HK-2 (cell line): ENCODE measurements at regions not wholly inside any gene's neighbourhood (a gene's known extent, or its start where the extent isn't known, plus 50 kb on each side); places are given as distances from the start of the nearest gene placed in this dataset.
A peak's percentile ranks its signal among the peaks of the same experiment; 100 is the strongest.
"Not testable (repeated sequence)": the region's sequence is repeated elsewhere in the genome, so short reads cannot be mapped to it uniquely, and the experiment has no call there.

Experiments used
- DNase-seq: peaks from one replicate; pipeline ENCODE4 v3.0.0-alpha.2; 2018; ENCODE audit not compliant: unreplicated experiment

GRCh38 chr7:81478664-81479063 lies 291.2 kb downstream of the HGF start:
- DNase-seq, result no peak

GRCh38 chr7:81478201-81478600 lies 291.6 kb downstream of the HGF start:
- not testable (repeated sequence) for DNase-seq

GRCh38 chr7:81473236-81473635 lies 296.6 kb downstream of the HGF start:
- no peak for DNase-seq

GRCh38 chr7:81470724-81471379 lies 299.0 kb downstream of the HGF start:
- no peak for DNase-seq

GRCh38 chr7:81469869-81470723 lies 299.8 kb downstream of the HGF start:
- peak; percentile 61 for DNase-seq

GRCh38 chr7:81469153-81469868 lies 300.5 kb downstream of the HGF start:
- no peak for DNase-seq

- DNase-seq, result no peak
These were observed 301.3 kb downstream of the HGF start for GRCh38 chr7:81468526-81468925.

GRCh38 chr7:81467964-81468363 lies 301.9 kb downstream of the HGF start:
- no peak for DNase-seq

GRCh38 chr7:81462672-81463071 lies 307.2 kb downstream of the HGF start:
- DNase-seq, result no peak

- DNase-seq, result no peak
These were observed 309.4 kb downstream of the HGF start for GRCh38 chr7:81460250-81461045.

- DNase-seq, result no peak
These were observed 310.4 kb downstream of the HGF start for GRCh38 chr7:81459485-81459884.

- DNase-seq, result no peak
These were observed 311.9 kb downstream of the HGF start for GRCh38 chr7:81457852-81458522.

GRCh38 chr7:81453770-81454169 lies 316.1 kb downstream of the HGF start:
- DNase-seq, result not testable (repeated sequence)

- no peak for DNase-seq
These were observed 320.7 kb downstream of the HGF start for GRCh38 chr7:81449105-81449504.

GRCh38 chr7:81447351-81447952 lies 322.4 kb downstream of the HGF start:
- no peak for DNase-seq

GRCh38 chr7:81446212-81446611 lies 323.6 kb downstream of the HGF start:
- no peak for DNase-seq

GRCh38 chr7:81445462-81445861 lies 324.4 kb downstream of the HGF start:
- no peak for DNase-seq

GRCh38 chr7:81441750-81442149 lies 328.1 kb downstream of the HGF start:
- DNase-seq, result no peak

GRCh38 chr7:81439591-81439990 lies 330.3 kb downstream of the HGF start:
- no peak for DNase-seq

- not testable (repeated sequence) for DNase-seq
These were observed 332.7 kb downstream of the HGF start for GRCh38 chr7:81437160-81437559.
